ENCODE measurements at regions not wholly inside any gene's neighbourhood (a gene's known extent, or its start where the extent isn't known, plus 50 kb on each side); places are given as distances from the start of the nearest gene placed in this dataset.

GRCh38 chr5:167284222-167284890 lies 1007.1 kb upstream of the WWC1 start:
- Mint-ChIP-seq H3K27me3 (ENCODE audit: low read depth) (no peaks in the 10 kb centered on the region), H3K4me1 (peaks cover 18% of the 10 kb centered on the region), H3K9me3 (no peaks in the 10 kb centered on the region), H3K27ac (no peak overlapping the region), H3K4me3 (no peak overlapping the region), H3K36me3 (no peaks in the 10 kb centered on the region)
- ChIA-PET CTCF (no interaction called here), POLR2A (no interaction called here)
- TF ChIP-seq NFE2L1 (CRISPR knock-in tag; IDR thresholded peaks at IDR 0.05) (no peak), ELF4 (CRISPR knock-in tag; IDR thresholded peaks at IDR 0.05; ENCODE audit: low read depth) (no peak), IRF2 (CRISPR knock-in tag; IDR thresholded peaks at IDR 0.05; ENCODE audit: borderline replicate concordance, low read depth) (no peak), ZNF423 (CRISPR knock-in tag; IDR thresholded peaks at IDR 0.05) (no peak), ZNF232 (CRISPR knock-in tag; IDR thresholded peaks at IDR 0.05) (no peak), NR1H2 (CRISPR knock-in tag; IDR thresholded peaks at IDR 0.05) (no peak), GRHL2 (CRISPR knock-in tag; IDR thresholded peaks at IDR 0.05; ENCODE audit: insufficient replicate concordance, severe bottlenecking) (no peak), NFYB (CRISPR knock-in tag; conservative IDR thresholded peaks at IDR 0.05; ENCODE audit: low read depth) (no peak), ZNF317 (CRISPR knock-in tag; IDR thresholded peaks at IDR 0.05; ENCODE audit: borderline replicate concordance, low read depth) (no peak)
- TF ChIP-seq, protein P1, sequence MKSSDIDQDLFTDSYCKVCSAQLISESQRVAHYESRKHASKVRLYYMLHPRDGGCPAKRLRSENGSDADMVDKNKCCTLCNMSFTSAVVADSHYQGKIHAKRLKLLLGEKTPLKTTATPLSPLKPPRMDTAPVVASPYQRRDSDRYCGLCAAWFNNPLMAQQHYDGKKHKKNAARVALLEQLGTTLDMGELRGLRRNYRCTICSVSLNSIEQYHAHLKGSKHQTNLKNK (CRISPR knock-in tag; IDR thresholded peaks at IDR 0.05), result no peak
- DNase-seq (ENCODE audit: low spot score) (no peak), ATAC-seq (no peak)

- Mint-ChIP-seq H3K27me3 (ENCODE audit: low read depth) (no peaks in the 10 kb centered on the region), H3K4me1 (peaks cover 18% of the 10 kb centered on the region), H3K4me3 (no peak overlapping the region), H3K27ac (no peak overlapping the region), H3K36me3 (no peaks in the 10 kb centered on the region), H3K9me3 (no peaks in the 10 kb centered on the region)
- no peak for DNase-seq (ENCODE audit: low spot score)
- TF ChIP-seq OVOL2 (CRISPR knock-in tag; IDR thresholded peaks at IDR 0.05; ENCODE audit: borderline replicate concordance) (no peak), TEAD1 (CRISPR knock-in tag; IDR thresholded peaks at IDR 0.05) (no peak), ERG (CRISPR knock-in tag; IDR thresholded peaks at IDR 0.05) (no peak), ELF4 (CRISPR knock-in tag; IDR thresholded peaks at IDR 0.05; ENCODE audit: low read depth) (no peak), ZNF138 (CRISPR knock-in tag; conservative IDR thresholded peaks at IDR 0.05) (no peak), ZNF396 (CRISPR knock-in tag; IDR thresholded peaks at IDR 0.05; ENCODE audit: borderline replicate concordance) (no peak), PREB (CRISPR knock-in tag; IDR thresholded peaks at IDR 0.05; ENCODE audit: borderline replicate concordance) (no peak), JUN (CRISPR knock-in tag; IDR thresholded peaks at IDR 0.05) (no peak), PRRX2 (CRISPR knock-in tag; IDR thresholded peaks at IDR 0.05) (no peak), NFYB (CRISPR knock-in tag; conservative IDR thresholded peaks at IDR 0.05; ENCODE audit: low read depth) (no peak), STAT6 (CRISPR knock-in tag; conservative IDR thresholded peaks at IDR 0.05; ENCODE audit: low read depth) (no peak), JAZF1 (CRISPR knock-in tag; IDR thresholded peaks at IDR 0.05) (no peak)
- TF ChIP-seq, protein P2, sequence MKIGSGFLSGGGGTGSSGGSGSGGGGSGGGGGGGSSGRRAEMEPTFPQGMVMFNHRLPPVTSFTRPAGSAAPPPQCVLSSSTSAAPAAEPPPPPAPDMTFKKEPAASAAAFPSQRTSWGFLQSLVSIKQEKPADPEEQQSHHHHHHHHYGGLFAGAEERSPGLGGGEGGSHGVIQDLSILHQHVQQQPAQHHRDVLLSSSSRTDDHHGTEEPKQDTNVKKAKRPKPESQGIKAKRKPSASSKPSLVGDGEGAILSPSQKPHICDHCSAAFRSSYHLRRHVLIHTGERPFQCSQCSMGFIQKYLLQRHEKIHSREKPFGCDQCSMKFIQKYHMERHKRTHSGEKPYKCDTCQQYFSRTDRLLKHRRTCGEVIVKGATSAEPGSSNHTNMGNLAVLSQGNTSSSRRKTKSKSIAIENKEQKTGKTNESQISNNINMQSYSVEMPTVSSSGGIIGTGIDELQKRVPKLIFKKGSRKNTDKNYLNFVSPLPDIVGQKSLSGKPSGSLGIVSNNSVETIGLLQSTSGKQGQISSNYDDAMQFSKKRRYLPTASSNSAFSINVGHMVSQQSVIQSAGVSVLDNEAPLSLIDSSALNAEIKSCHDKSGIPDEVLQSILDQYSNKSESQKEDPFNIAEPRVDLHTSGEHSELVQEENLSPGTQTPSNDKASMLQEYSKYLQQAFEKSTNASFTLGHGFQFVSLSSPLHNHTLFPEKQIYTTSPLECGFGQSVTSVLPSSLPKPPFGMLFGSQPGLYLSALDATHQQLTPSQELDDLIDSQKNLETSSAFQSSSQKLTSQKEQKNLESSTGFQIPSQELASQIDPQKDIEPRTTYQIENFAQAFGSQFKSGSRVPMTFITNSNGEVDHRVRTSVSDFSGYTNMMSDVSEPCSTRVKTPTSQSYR (CRISPR knock-in tag; IDR thresholded peaks at IDR 0.05), result no peak
- TF ChIP-seq, protein P3, sequence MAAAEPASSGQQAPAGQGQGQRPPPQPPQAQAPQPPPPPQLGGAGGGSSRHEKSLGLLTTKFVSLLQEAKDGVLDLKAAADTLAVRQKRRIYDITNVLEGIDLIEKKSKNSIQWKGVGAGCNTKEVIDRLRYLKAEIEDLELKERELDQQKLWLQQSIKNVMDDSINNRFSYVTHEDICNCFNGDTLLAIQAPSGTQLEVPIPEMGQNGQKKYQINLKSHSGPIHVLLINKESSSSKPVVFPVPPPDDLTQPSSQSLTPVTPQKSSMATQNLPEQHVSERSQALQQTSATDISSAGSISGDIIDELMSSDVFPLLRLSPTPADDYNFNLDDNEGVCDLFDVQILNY (CRISPR knock-in tag; IDR thresholded peaks at IDR 0.05), result no peak
- TF ChIP-seq, protein P4, sequence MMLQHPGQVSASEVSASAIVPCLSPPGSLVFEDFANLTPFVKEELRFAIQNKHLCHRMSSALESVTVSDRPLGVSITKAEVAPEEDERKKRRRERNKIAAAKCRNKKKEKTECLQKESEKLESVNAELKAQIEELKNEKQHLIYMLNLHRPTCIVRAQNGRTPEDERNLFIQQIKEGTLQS (CRISPR knock-in tag; conservative IDR thresholded peaks at IDR 0.05), result no peak
- ChIA-PET CTCF (no interaction called here), POLR2A (no interaction called here)
- ATAC-seq, result no peak
Observed at GRCh38 chr5:167285591-167285990, 1005.9 kb upstream of the WWC1 start.
